SK-N-SH (cell line): ENCODE measurements at regions not wholly inside any gene's neighbourhood (a gene's known extent, or its start where the extent isn't known, plus 50 kb on each side); places are given as distances from the start of the nearest gene placed in this dataset.

Experiments used
- EZH2phosphoT487 ChIP-seq: fragments of 200-600 bp; sonication (generic); IDR thresholded peaks from 2 replicates; pipeline ENCODE4 v1.6.1; 2017; ENCODE audit warnings: low read depth, mixed run types, mild to moderate bottlenecking, antibody characterized with exemption, moderate library complexity, borderline replicate concordance
- JUND ChIP-seq: IDR thresholded peaks from 2 replicates; pipeline ENCODE4 v1.4.0; 2012
- POLR2AphosphoS5 ChIP-seq: IDR thresholded peaks from 2 replicates; pipeline ENCODE4 v1.6.1; 2012; ENCODE audit warnings: low read depth, low read length
- TEAD4 ChIP-seq: IDR thresholded peaks from 2 replicates; pipeline ENCODE4 v1.4.0; 2012; ENCODE audit warnings: mild to moderate bottlenecking, borderline replicate concordance; ENCODE audit not compliant: insufficient read depth
- TF ChIP-seq, protein P1 (sequence below): fragments of 200-600 bp; sonication (generic); IDR thresholded peaks from 2 replicates; pipeline ENCODE4 v1.6.1; 2017; ENCODE audit warnings: antibody characterized with exemption, mild to moderate bottlenecking, moderate library complexity
- TF ChIP-seq, protein P2 (sequence below): IDR thresholded peaks from 2 replicates; pipeline ENCODE4 v1.4.0; 2012; ENCODE audit warnings: low read depth

DNA sequence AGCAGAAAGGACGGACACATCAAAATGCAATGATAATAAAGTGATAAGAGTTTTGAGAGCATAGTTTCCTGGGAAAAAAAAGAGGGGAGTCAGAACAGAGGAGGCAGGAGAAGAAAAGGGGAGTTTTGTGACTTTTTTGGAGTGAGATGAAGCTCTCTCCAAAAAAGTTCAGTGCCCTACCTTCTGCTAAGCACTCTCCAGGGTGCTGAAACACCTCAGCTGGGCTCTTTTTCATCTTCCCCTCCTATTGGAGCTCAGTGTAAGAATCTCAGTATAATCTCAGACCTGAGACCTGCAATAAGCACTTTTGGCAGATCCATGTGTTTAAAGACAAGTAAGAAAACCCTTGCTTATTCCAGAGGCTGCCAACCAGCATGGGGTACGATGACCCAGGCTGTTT lies 58.9 kb upstream of the SRRM4 start:
- TF ChIP-seq, protein P1, sequence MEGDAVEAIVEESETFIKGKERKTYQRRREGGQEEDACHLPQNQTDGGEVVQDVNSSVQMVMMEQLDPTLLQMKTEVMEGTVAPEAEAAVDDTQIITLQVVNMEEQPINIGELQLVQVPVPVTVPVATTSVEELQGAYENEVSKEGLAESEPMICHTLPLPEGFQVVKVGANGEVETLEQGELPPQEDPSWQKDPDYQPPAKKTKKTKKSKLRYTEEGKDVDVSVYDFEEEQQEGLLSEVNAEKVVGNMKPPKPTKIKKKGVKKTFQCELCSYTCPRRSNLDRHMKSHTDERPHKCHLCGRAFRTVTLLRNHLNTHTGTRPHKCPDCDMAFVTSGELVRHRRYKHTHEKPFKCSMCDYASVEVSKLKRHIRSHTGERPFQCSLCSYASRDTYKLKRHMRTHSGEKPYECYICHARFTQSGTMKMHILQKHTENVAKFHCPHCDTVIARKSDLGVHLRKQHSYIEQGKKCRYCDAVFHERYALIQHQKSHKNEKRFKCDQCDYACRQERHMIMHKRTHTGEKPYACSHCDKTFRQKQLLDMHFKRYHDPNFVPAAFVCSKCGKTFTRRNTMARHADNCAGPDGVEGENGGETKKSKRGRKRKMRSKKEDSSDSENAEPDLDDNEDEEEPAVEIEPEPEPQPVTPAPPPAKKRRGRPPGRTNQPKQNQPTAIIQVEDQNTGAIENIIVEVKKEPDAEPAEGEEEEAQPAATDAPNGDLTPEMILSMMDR = no peak
- TF ChIP-seq POLR2AphosphoS5 (no peak), TEAD4 (no peak), JUND (no peak), EZH2phosphoT487 (no peak)
- TF ChIP-seq, protein P2, sequence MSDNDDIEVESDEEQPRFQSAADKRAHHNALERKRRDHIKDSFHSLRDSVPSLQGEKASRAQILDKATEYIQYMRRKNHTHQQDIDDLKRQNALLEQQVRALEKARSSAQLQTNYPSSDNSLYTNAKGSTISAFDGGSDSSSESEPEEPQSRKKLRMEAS = no peak
